ENCODE measurements at regions not wholly inside any gene's neighbourhood (a gene's known extent, or its start where the extent isn't known, plus 50 kb on each side); places are given as distances from the start of the nearest gene placed in this dataset.
"Not testable (repeated sequence)": the region's sequence is repeated elsewhere in the genome, so short reads cannot be mapped to it uniquely, and the experiment has no call there.

GRCh38 chr18:41873730-41874129 lies 81.3 kb upstream of the PIK3C3 start:
- Histone ChIP-seq H3K27ac (ENCODE audit: low read length) (no peak overlapping the region), H3K36me3 (ENCODE audit: control insufficient read depth in 2 of 2, extremely low read depth in 1 of 2, insufficient read depth in 1 of 2, low read length in 1 of 2) (no peaks in the 10 kb centered on the region), H3K4me3 (ENCODE audit: control insufficient read depth in 1 of 2, extremely low read depth in 1 of 2, low read length in 1 of 2) (no peak overlapping the region), H3K4me1 (ENCODE audit: control insufficient read depth in 1 of 2, extremely low read depth in 1 of 2, insufficient read depth in 2 of 2, low read length in 2 of 2) (no peaks in the 10 kb centered on the region), H3K27me3 (replicated peaks in 1 of 2; ENCODE audit: control insufficient read depth in 2 of 2, extremely low read depth in 1 of 2, insufficient read depth in 2 of 2, low read length in 1 of 2) (no peaks in the 10 kb centered on the region), H3K9me3 (no peaks in the 10 kb centered on the region)
- Mint-ChIP-seq H3K4me1 (no peaks in the 10 kb centered on the region), H3K27ac (no peak overlapping the region), H3K36me3 (no peaks in the 10 kb centered on the region), H3K4me3 (no peak overlapping the region), H3K27me3 (peaks cover 0 to 17% of the 10 kb centered on the region in 2 donors), H3K9me3 (no peaks in the 10 kb centered on the region)
- POLR2A ChIA-PET: no interaction called here
- DNase-seq (no peak), ATAC-seq (replicated peaks in 1 of 4) (no peak)
- CTCF ChIA-PET: no interaction called here

GRCh38 chr18:41872206-41872605 lies 82.8 kb upstream of the PIK3C3 start:
- Mint-ChIP-seq H3K27ac (no peak overlapping the region), H3K36me3 (no peaks in the 10 kb centered on the region), H3K27me3 (peaks cover 0 to 20% of the 10 kb centered on the region in 2 donors), H3K9me3 (no peaks in the 10 kb centered on the region), H3K4me3 (no peak overlapping the region), H3K4me1 (no peaks in the 10 kb centered on the region)
- no peaks in the 10 kb centered on the region for H3K27me3 ChIP-seq (replicated peaks in 1 of 2; ENCODE audit: control insufficient read depth in 2 of 2, extremely low read depth in 1 of 2, insufficient read depth in 2 of 2, low read length in 1 of 2)
- ChIA-PET CTCF (no interaction called here), POLR2A (no interaction called here)
- DNase-seq (no peak), ATAC-seq (replicated peaks in 1 of 4) (no peak)
- H3K4me3 ChIP-seq (ENCODE audit: control insufficient read depth in 1 of 2, extremely low read depth in 1 of 2, low read length in 1 of 2): no peak overlapping the region
- H3K4me1 ChIP-seq (ENCODE audit: control insufficient read depth in 1 of 2, extremely low read depth in 1 of 2, insufficient read depth in 2 of 2, low read length in 2 of 2): no peaks in the 10 kb centered on the region
- H3K36me3 ChIP-seq (ENCODE audit: control insufficient read depth in 2 of 2, extremely low read depth in 1 of 2, insufficient read depth in 1 of 2, low read length in 1 of 2): no peaks in the 10 kb centered on the region
- H3K9me3 ChIP-seq: no peaks in the 10 kb centered on the region
- H3K27ac ChIP-seq (ENCODE audit: low read length): no peak overlapping the region

- Histone ChIP-seq H3K36me3 (ENCODE audit: control insufficient read depth in 2 of 2, extremely low read depth in 1 of 2, insufficient read depth in 1 of 2, low read length in 1 of 2) (no peaks in the 10 kb centered on the region), H3K4me3 (ENCODE audit: control insufficient read depth in 1 of 2, extremely low read depth in 1 of 2, low read length in 1 of 2) (no peak overlapping the region), H3K27me3 (replicated peaks in 1 of 2; ENCODE audit: control insufficient read depth in 2 of 2, extremely low read depth in 1 of 2, insufficient read depth in 2 of 2, low read length in 1 of 2) (no peaks in the 10 kb centered on the region), H3K4me1 (ENCODE audit: control insufficient read depth in 1 of 2, extremely low read depth in 1 of 2, insufficient read depth in 2 of 2, low read length in 2 of 2) (no peaks in the 10 kb centered on the region), H3K27ac (ENCODE audit: low read length) (no peak overlapping the region), H3K9me3 (no peaks in the 10 kb centered on the region)
- no CpG with 5 or more reads among the region's 7 CpGs for WGBS (ENCODE audit: insufficient coverage)
- no peak overlapping the region for H3K4me3 Mint-ChIP-seq
- DNase-seq (no peak), ATAC-seq (replicated peaks in 1 of 4) (no peak)
- H3K36me3 Mint-ChIP-seq: no peaks in the 10 kb centered on the region
- H3K27me3 Mint-ChIP-seq: peaks cover 0 to 20% of the 10 kb centered on the region in 2 donors
- H3K27ac Mint-ChIP-seq: no peak overlapping the region
- ChIA-PET POLR2A (no interaction called here), CTCF (no interaction called here)
- H3K4me1 Mint-ChIP-seq: no peaks in the 10 kb centered on the region
- H3K9me3 Mint-ChIP-seq: no peaks in the 10 kb centered on the region
Measured at GRCh38 chr18:41871229-41872000, 83.6 kb upstream of the PIK3C3 start.

GRCh38 chr18:41870817-41871216 lies 84.2 kb upstream of the PIK3C3 start:
- ATAC-seq (replicated peaks in 1 of 4) (no peak), DNase-seq (no peak)
- H3K27ac Mint-ChIP-seq: no peak overlapping the region
- ChIA-PET CTCF (no interaction called here), POLR2A (no interaction called here)
- no peaks in the 10 kb centered on the region for H3K9me3 Mint-ChIP-seq
- Histone ChIP-seq H3K27me3 (replicated peaks in 1 of 2; ENCODE audit: control insufficient read depth in 2 of 2, extremely low read depth in 1 of 2, insufficient read depth in 2 of 2, low read length in 1 of 2) (no peaks in the 10 kb centered on the region), H3K27ac (ENCODE audit: low read length) (no peak overlapping the region), H3K36me3 (ENCODE audit: control insufficient read depth in 2 of 2, extremely low read depth in 1 of 2, insufficient read depth in 1 of 2, low read length in 1 of 2) (no peaks in the 10 kb centered on the region), H3K4me3 (ENCODE audit: control insufficient read depth in 1 of 2, extremely low read depth in 1 of 2, low read length in 1 of 2) (no peak overlapping the region), H3K4me1 (ENCODE audit: control insufficient read depth in 1 of 2, extremely low read depth in 1 of 2, insufficient read depth in 2 of 2, low read length in 2 of 2) (no peaks in the 10 kb centered on the region), H3K9me3 (no peaks in the 10 kb centered on the region)
- H3K36me3 Mint-ChIP-seq: no peaks in the 10 kb centered on the region
- no peaks in the 10 kb centered on the region for H3K4me1 Mint-ChIP-seq
- H3K4me3 Mint-ChIP-seq: no peak overlapping the region
- H3K27me3 Mint-ChIP-seq: peaks cover 0 to 20% of the 10 kb centered on the region in 2 donors

- Histone ChIP-seq H3K9me3 (no peaks in the 10 kb centered on the region), H3K27ac (ENCODE audit: low read length) (no peak overlapping the region), H3K27me3 (replicated peaks in 1 of 2; ENCODE audit: control insufficient read depth in 2 of 2, extremely low read depth in 1 of 2, insufficient read depth in 2 of 2, low read length in 1 of 2) (no peaks in the 10 kb centered on the region), H3K4me1 (ENCODE audit: control insufficient read depth in 1 of 2, extremely low read depth in 1 of 2, insufficient read depth in 2 of 2, low read length in 2 of 2) (no peaks in the 10 kb centered on the region), H3K4me3 (ENCODE audit: control insufficient read depth in 1 of 2, extremely low read depth in 1 of 2, low read length in 1 of 2) (no peak overlapping the region), H3K36me3 (ENCODE audit: control insufficient read depth in 2 of 2, extremely low read depth in 1 of 2, insufficient read depth in 1 of 2, low read length in 1 of 2) (no peaks in the 10 kb centered on the region)
- ChIA-PET POLR2A (no interaction called here), CTCF (no interaction called here)
- WGBS (ENCODE audit: insufficient coverage): no CpG with 5 or more reads among the region's 2 CpGs
- no peaks in the 10 kb centered on the region for H3K36me3 Mint-ChIP-seq
- H3K27me3 Mint-ChIP-seq: peaks cover 0 to 17% of the 10 kb centered on the region in 2 donors
- no peak overlapping the region for H3K27ac Mint-ChIP-seq
- no peaks in the 10 kb centered on the region for H3K4me1 Mint-ChIP-seq
- ATAC-seq (replicated peaks in 1 of 4): no peak
- no peaks in the 10 kb centered on the region for H3K9me3 Mint-ChIP-seq
- no peak overlapping the region for H3K4me3 Mint-ChIP-seq
- DNase-seq: no peak
Measured at GRCh38 chr18:41870191-41870590, 84.8 kb upstream of the PIK3C3 start.

GRCh38 chr18:41865796-41866195 lies 89.2 kb upstream of the PIK3C3 start:
- H3K4me3 Mint-ChIP-seq; ATAC-seq (replicated peaks in 1 of 4); DNase-seq; POLR2A ChIA-PET; H3K27me3 ChIP-seq (replicated peaks in 1 of 2; ENCODE audit: control insufficient read depth in 2 of 2, extremely low read depth in 1 of 2, insufficient read depth in 2 of 2, low read length in 1 of 2); H3K9me3 Mint-ChIP-seq; H3K27ac ChIP-seq (ENCODE audit: low read length); CTCF ChIA-PET; H3K4me3 ChIP-seq (ENCODE audit: control insufficient read depth in 1 of 2, extremely low read depth in 1 of 2, low read length in 1 of 2); H3K27ac Mint-ChIP-seq; H3K36me3 ChIP-seq (ENCODE audit: control insufficient read depth in 2 of 2, extremely low read depth in 1 of 2, insufficient read depth in 1 of 2, low read length in 1 of 2); H3K9me3 ChIP-seq; H3K36me3 Mint-ChIP-seq; H3K4me1 Mint-ChIP-seq; H3K4me1 ChIP-seq (ENCODE audit: control insufficient read depth in 1 of 2, extremely low read depth in 1 of 2, insufficient read depth in 2 of 2, low read length in 2 of 2): not testable (repeated sequence)
- H3K27me3 Mint-ChIP-seq: peaks cover 4 to 16% of the 10 kb centered on the region in 2 donors
- 94% methylated on average over 25 of the region's 27 CpGs for WGBS (ENCODE audit: insufficient coverage)

- no peaks in the 10 kb centered on the region for H3K36me3 Mint-ChIP-seq
- no peak for DNase-seq
- Histone ChIP-seq H3K9me3 (no peaks in the 10 kb centered on the region), H3K36me3 (ENCODE audit: control insufficient read depth in 2 of 2, extremely low read depth in 1 of 2, insufficient read depth in 1 of 2, low read length in 1 of 2) (no peaks in the 10 kb centered on the region), H3K27me3 (replicated peaks in 1 of 2; ENCODE audit: control insufficient read depth in 2 of 2, extremely low read depth in 1 of 2, insufficient read depth in 2 of 2, low read length in 1 of 2) (no peaks in the 10 kb centered on the region), H3K4me1 (ENCODE audit: control insufficient read depth in 1 of 2, extremely low read depth in 1 of 2, insufficient read depth in 2 of 2, low read length in 2 of 2) (no peaks in the 10 kb centered on the region), H3K27ac (ENCODE audit: low read length) (no peak overlapping the region), H3K4me3 (ENCODE audit: control insufficient read depth in 1 of 2, extremely low read depth in 1 of 2, low read length in 1 of 2) (no peak overlapping the region)
- CTCF ChIA-PET: no interaction called here
- POLR2A ChIA-PET: no interaction called here
- no peaks in the 10 kb centered on the region for H3K4me1 Mint-ChIP-seq
- peaks cover 4 to 14% of the 10 kb centered on the region in 2 donors for H3K27me3 Mint-ChIP-seq
- no peaks in the 10 kb centered on the region for H3K9me3 Mint-ChIP-seq
- no peak for ATAC-seq (replicated peaks in 1 of 4)
- WGBS (ENCODE audit: insufficient coverage): no CpG with 5 or more reads among the region's 3 CpGs
- no peak overlapping the region for H3K4me3 Mint-ChIP-seq
- H3K27ac Mint-ChIP-seq: no peak overlapping the region
Measured at GRCh38 chr18:41864216-41864615, 90.8 kb upstream of the PIK3C3 start.

All from T-cell (primary cell).